GM23338 (cell line): ENCODE measurements at regions not wholly inside any gene's neighbourhood (a gene's known extent, or its start where the extent isn't known, plus 50 kb on each side); places are given as distances from the start of the nearest gene placed in this dataset.

Experiments used
- ATAC-seq: fragments of 200-7000 bp; cut with Tn5 transposase; 3 replicates; pipeline ENCODE4 v1.9.1; 2020
- DNase-seq: peaks from one replicate; pipeline ENCODE4 v3.0.0-alpha.2; 2015; ENCODE audit warnings: low spot score
- H2AFZ ChIP-seq: fragments of 200-600 bp; sonication (generic); 2 replicates; pipeline ENCODE4 v1.8.0; 2016; ENCODE audit warnings: antibody characterized with exemption, mild to moderate bottlenecking, moderate library complexity
- H3F3A ChIP-seq: fragments of 200-600 bp; sonication (generic); replicated peaks from 2 replicates; pipeline ENCODE4 v1.8.0; 2017; ENCODE audit warnings: antibody characterized with exemption, mixed run types, low read depth
- H3K27ac ChIP-seq: fragments of 200-600 bp; sonication (generic); 2 replicates; pipeline ENCODE4 v1.6.1; 2016; ENCODE audit warnings: low read depth
- H3K27me3 ChIP-seq: fragments of 200-600 bp; sonication (generic); 2 replicates; pipeline ENCODE4 v1.8.0; 2016; ENCODE audit warnings: mild to moderate bottlenecking, mixed run types, moderate library complexity; ENCODE audit not compliant: insufficient read depth
- H3K36me3 ChIP-seq: fragments of 200-600 bp; sonication (generic); 2 replicates; pipeline ENCODE4 v1.8.0; 2016; ENCODE audit warnings: mild to moderate bottlenecking; ENCODE audit not compliant: insufficient read depth
- H3K4me1 ChIP-seq: fragments of 200-600 bp; sonication (generic); 2 replicates; pipeline ENCODE4 v1.8.0; 2016; ENCODE audit warnings: mild to moderate bottlenecking, moderate library complexity; ENCODE audit not compliant: insufficient read depth
- H3K4me2 ChIP-seq: fragments of 200-600 bp; sonication (generic); 2 replicates; pipeline ENCODE4 v1.7.1; 2017; ENCODE audit warnings: mixed run types
- H3K4me3 ChIP-seq: fragments of 200-600 bp; sonication (generic); 2 replicates; pipeline ENCODE4 v1.6.1; 2016; ENCODE audit warnings: mixed run types
- H3K79me2 ChIP-seq: fragments of 200-600 bp; sonication (generic); replicated peaks from 2 replicates; pipeline ENCODE4 v1.8.0; 2017; ENCODE audit warnings: mild to moderate bottlenecking; ENCODE audit not compliant: insufficient read depth
- H3K9me2 ChIP-seq: fragments of 200-600 bp; sonication (generic); 2 replicates; pipeline ENCODE4 v1.8.0; 2017; ENCODE audit not compliant: insufficient read depth
- H4K20me1 ChIP-seq: fragments of 200-600 bp; sonication (generic); replicated peaks from 2 replicates; pipeline ENCODE4 v1.8.0; 2017; ENCODE audit warnings: mild to moderate bottlenecking; ENCODE audit not compliant: insufficient read depth
- H3K27ac Mint-ChIP-seq: 2 replicates; pipeline ENCODE4 v1.8.0; 2020; ENCODE audit warnings: inconsistent platforms, mild to moderate bottlenecking, moderate library complexity, mixed read lengths
- H3K27me3 Mint-ChIP-seq: 3 replicates; pipeline ENCODE4 v1.8.0; 2022; ENCODE audit warnings: low read depth, mild to moderate bottlenecking, moderate library complexity, mixed read lengths, inconsistent platforms; ENCODE audit not compliant: insufficient read depth, poor library complexity
- H3K36me3 Mint-ChIP-seq: 3 replicates; pipeline ENCODE4 v1.8.0; 2021; ENCODE audit warnings: low read depth, mild to moderate bottlenecking, inconsistent platforms, moderate library complexity, mixed read lengths
- H3K4me1 Mint-ChIP-seq: 3 replicates; pipeline ENCODE4 v1.8.0; 2020; ENCODE audit warnings: mild to moderate bottlenecking, inconsistent platforms, mixed read lengths
- H3K4me3 Mint-ChIP-seq: 3 replicates; pipeline ENCODE4 v1.8.0; 2021; ENCODE audit warnings: moderate library complexity, mild to moderate bottlenecking, inconsistent platforms, mixed read lengths
- H3K9me3 Mint-ChIP-seq: 3 replicates; pipeline ENCODE4 v1.8.0; 2020; ENCODE audit warnings: moderate library complexity, mild to moderate bottlenecking, inconsistent platforms, mixed read lengths
- CREB1 ChIP-seq: fragments of 250-450 bp; sonication (Bioruptor Pico); IDR thresholded peaks from 2 replicates; pipeline ENCODE4 v1.5.0; 2020; ENCODE audit warnings: low read depth, mild to moderate bottlenecking, moderate library complexity
- CTCF ChIP-seq, 2 experiments: fragments of 200-600 bp in 1 of 2; sonication (generic) in 1 of 2; conservative IDR thresholded peaks; 2 replicates each; pipeline versions ENCODE4 v1.5.1 to v1.6.1; 2016 to 2017; ENCODE audit warnings: antibody characterized with exemption in 2 of 2, low read depth in 2 of 2, mild to moderate bottlenecking in 2 of 2, moderate library complexity in 1 of 2
- EZH2 ChIP-seq: fragments of 200-600 bp; sonication (generic); IDR thresholded peaks from one replicate; pipeline ENCODE4 v1.8.0; 2017; ENCODE audit warnings: antibody characterized with exemption, mild to moderate bottlenecking, low read depth; ENCODE audit not compliant: unreplicated experiment
- EZH2phosphoT487 ChIP-seq: fragments of 200-600 bp; sonication (generic); IDR thresholded peaks from one replicate; pipeline ENCODE4 v1.8.1; 2018; ENCODE audit warnings: antibody characterized with exemption; ENCODE audit not compliant: unreplicated experiment
- JUNB ChIP-seq: IDR thresholded peaks from one replicate; pipeline ENCODE4 v1.6.1; 2016; ENCODE audit warnings: antibody characterized with exemption; ENCODE audit not compliant: unreplicated experiment
- NANOG ChIP-seq: IDR thresholded peaks from 2 replicates; pipeline ENCODE4 v1.6.1; 2016; ENCODE audit warnings: antibody characterized with exemption, borderline replicate concordance
- REST ChIP-seq: IDR thresholded peaks from one replicate; pipeline ENCODE4 v1.6.1; 2018; ENCODE audit warnings: antibody characterized with exemption; ENCODE audit not compliant: unreplicated experiment
- ZNF462 ChIP-seq: fragments of 250-450 bp; sonication (Bioruptor Pico); IDR thresholded peaks from 2 replicates; pipeline ENCODE4 v1.5.0; 2020; ENCODE audit warnings: mild to moderate bottlenecking, moderate library complexity

- H3K79me2 ChIP-seq = no peaks in the 10 kb centered on the region
- H3K9me3 Mint-ChIP-seq = no peaks in the 10 kb centered on the region
- no peak overlapping the region for H3K4me2 ChIP-seq
- H3K4me3 ChIP-seq = no peak overlapping the region
- H3K27me3 Mint-ChIP-seq = no peaks in the 10 kb centered on the region
- H3K27ac ChIP-seq = no peak overlapping the region
- H3K27ac Mint-ChIP-seq = no peak overlapping the region
- no peaks in the 10 kb centered on the region for H3K27me3 ChIP-seq
- no peak for DNase-seq
- H3K4me3 Mint-ChIP-seq = no peak overlapping the region
- no peaks in the 10 kb centered on the region for H3K36me3 Mint-ChIP-seq
- no peak for TF ChIP-seq JUNB
- TF ChIP-seq EZH2phosphoT487 = no peak
- no peak for TF ChIP-seq CREB1 (CRISPR knock-in tag)
- no peak for TF ChIP-seq REST
- TF ChIP-seq EZH2 = no peak
- no peak for TF ChIP-seq NANOG
- TF ChIP-seq ZNF462 (CRISPR knock-in tag) = no peak
- no peak for TF ChIP-seq CTCF (conservative IDR thresholded peaks at IDR 0.05; ENCODE audit: low read depth in 2 of 2)
- 0 out of 2 replicates have a peak, but pooled peaks cover 6% of the 10 kb centered on the region for H3K9me2 ChIP-seq
- ATAC-seq = no peak
- peaks cover 17% of the 10 kb centered on the region for H3K4me1 ChIP-seq
- no peaks in the 10 kb centered on the region for H4K20me1 ChIP-seq
- H3K4me1 Mint-ChIP-seq = peaks cover 24% of the 10 kb centered on the region
- H2AFZ ChIP-seq = 0 out of 2 replicates have a peak overlapping the region, but pooled peaks have one; percentile 28
- no peaks in the 10 kb centered on the region for H3F3A ChIP-seq
- H3K36me3 ChIP-seq = no peaks in the 10 kb centered on the region
Measured at GRCh38 chr5:169423580-169424278, 122.8 kb upstream of the SLIT3 start.
